ENCODE measurements at regions not wholly inside any gene's neighbourhood (a gene's known extent, or its start where the extent isn't known, plus 50 kb on each side); places are given as distances from the start of the nearest gene placed in this dataset.

- TF ChIP-seq CTCF (IDR thresholded peaks at IDR 0.05) = no peak
- no peak for TF ChIP-seq POLR2A (IDR thresholded peaks at IDR 0.05)
Measured at GRCh38 chr1:229158927-229159326, 112.0 kb upstream of the RAB4A start.
